HG02571 (cell line): ENCODE measurements at regions not wholly inside any gene's neighbourhood (a gene's known extent, or its start where the extent isn't known, plus 50 kb on each side); places are given as distances from the start of the nearest gene placed in this dataset.

ENCODE experiments used
- ATAC-seq: cut with Tn5 transposase; IDR thresholded peaks from one replicate; pipeline ENCODE4 v1.9.1; 2021; ENCODE audit warnings: mild to moderate bottlenecking, moderate library complexity; ENCODE audit not compliant: unreplicated experiment

DNA sequence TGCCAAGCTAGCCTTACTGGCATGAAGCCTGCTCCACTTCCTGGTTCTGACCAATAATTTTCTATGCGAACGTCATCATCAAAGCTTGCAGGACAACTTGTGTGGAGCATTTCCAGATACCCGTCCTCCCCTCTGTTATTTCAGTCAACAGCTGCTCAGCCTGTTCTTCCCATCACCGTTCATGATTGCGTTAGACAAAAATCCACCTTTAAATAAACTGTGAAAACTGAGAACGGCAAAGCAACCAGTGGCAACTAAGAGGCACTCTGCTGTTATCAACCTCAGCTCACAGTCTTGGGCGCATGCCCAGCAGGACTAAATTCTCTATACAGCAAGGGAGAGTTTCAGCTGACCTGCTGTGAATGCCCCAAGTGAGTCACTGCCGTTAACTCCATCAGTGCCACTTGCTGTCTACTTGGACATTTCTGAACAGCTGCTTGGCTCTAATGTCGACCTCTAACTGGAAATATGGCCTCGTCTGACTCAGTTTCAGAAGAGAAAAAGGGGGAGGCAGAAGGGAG lies 207.4 kb upstream of the RUNX1 start:
- no peak for ATAC-seq

GRCh38 chr21:35254765-35255138 lies 205.7 kb upstream of the RUNX1 start:
- no peak for ATAC-seq

DNA sequence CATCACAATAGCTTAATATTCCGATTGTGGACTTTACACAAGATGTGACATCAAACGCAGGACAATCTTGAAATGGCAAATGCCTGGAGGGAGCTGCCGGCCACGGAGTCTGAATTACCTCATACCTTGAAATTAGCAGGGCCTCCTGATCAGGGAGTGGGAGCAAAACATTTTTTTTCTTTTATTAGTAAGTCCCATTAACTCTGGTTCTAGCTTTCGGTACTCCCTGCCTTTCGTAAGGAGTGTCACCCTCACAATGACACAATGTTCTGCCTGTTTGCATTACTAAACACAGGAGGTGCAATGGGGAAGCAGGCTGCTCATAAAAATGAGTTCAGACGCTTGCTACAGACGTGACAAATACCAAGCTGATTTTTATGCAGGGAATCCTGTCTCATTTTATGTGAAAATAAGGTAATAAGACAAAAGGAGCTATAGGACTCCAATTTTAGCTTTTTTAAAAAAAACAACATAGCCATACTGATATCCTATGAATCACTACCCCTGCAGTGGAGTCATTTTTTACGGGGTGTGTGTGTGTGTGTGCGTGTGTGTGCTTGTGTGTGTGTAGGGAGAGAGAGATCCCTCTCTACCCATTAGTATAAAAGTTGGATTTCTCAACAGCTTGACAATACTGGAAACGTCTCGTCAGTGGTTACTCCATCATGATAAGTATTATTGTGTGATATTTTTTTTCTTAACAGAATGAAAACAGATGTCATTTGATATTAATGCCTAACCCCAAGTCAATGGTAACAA lies 205.1 kb upstream of the RUNX1 start:
- no peak for ATAC-seq

- ATAC-seq = no peak
Measured at GRCh38 chr21:35252831-35253230, 203.7 kb upstream of the RUNX1 start.

- ATAC-seq = no peak
Measured at GRCh38 chr21:35249636-35250035, 200.5 kb upstream of the RUNX1 start.

DNA sequence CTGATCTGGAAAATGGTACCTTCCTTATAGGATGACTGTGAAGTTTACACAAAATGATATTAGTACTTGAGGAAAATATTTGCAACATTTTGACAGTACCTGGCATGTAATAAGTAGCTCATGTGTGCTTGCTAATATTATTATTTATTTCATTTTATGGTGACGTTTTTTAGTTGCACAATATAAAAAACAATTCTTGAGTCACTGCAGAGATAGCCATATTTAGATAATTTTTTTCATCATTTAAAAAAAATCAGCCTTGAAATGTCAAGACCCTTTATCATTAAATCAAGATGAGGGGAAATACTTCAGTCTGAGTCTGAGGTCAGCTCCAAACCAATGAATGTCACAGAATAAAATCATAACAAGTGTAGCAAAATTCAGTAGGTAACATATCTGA lies 196.8 kb upstream of the RUNX1 start:
- ATAC-seq = no peak

DNA sequence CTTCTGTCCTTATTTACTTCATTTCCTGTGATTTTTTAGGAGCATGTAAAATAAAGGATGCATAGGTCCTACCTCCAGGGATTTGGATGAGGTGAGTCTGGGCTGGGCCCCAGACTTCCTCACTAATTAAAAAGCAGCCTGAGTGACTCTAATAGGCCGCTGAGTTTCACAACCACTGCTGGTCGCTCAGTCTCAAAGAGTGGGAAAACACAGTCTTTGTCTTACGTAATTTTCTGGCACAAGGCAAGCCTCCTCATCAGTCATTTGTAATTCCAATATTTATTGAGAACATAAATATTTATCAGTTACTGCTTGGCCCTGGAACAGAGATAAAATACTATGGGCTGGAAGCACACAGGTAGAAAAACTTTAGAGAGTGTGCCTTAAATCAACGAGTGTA lies 195.4 kb upstream of the RUNX1 start:
- ATAC-seq = no peak

DNA sequence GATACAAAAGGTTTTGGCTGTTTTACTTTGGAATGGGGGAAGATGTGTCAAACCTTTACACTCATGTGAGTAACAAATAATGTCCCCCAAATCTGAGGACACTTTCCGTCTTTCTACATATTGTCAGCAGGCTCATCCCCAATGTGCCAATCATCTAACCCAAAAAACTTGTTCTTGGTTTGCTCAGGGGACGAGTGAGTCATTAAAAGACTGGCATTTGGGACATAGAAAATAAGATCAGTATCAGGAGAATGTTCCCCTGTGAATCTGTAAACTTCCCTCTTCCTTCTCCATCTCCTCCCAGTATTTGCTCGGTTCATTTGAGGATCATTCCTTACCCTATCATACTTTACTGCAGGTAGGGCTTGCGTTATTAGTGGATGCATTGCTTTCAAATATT lies 194.1 kb upstream of the RUNX1 start:
- ATAC-seq = no peak

- ATAC-seq = no peak
Measured at GRCh38 chr21:35239811-35240219, 190.7 kb upstream of the RUNX1 start.

DNA sequence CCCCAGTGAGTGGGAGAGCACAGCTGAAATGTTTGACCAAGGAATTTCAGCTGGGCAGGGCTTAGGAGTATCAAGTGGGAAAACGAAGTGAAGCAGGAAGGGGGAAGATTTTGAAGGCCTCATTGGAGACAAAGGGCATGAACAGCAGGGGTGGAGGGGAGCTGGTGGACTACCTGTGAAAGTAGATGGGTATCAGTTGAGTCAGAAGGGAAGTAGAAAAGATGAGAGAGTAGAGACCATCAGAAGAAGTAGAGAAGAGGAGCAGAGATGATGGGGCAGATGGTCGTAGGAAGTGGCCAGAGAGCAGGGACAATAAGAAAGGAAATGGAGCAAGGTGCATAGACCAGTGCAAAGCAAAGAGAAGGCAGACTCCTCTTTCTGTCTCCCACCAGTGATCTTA lies 189.0 kb upstream of the RUNX1 start:
- no peak for ATAC-seq

GRCh38 chr21:35237287-35237686 lies 188.2 kb upstream of the RUNX1 start:
- ATAC-seq = no peak

GRCh38 chr21:35236090-35236489 lies 187.0 kb upstream of the RUNX1 start:
- ATAC-seq = no peak

DNA sequence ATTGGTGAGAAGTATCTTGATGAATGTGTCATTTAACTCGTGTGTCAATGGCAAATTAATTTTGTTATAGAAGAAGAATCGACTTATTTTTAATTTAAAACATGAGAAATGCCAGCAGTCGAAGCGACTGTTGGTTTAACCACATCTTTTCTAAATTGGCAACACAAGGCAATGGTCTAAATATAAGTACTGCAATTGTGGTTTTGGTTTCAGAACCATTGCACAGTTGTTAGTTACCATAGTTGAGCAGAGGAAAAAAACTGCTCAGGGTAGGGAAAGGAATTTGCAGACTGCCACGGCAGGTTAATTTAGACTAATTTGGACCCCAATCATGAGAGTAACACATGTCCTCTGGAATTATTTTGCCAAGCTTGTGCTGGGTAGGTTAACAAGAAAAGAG lies 185.6 kb upstream of the RUNX1 start:
- no peak for ATAC-seq

DNA sequence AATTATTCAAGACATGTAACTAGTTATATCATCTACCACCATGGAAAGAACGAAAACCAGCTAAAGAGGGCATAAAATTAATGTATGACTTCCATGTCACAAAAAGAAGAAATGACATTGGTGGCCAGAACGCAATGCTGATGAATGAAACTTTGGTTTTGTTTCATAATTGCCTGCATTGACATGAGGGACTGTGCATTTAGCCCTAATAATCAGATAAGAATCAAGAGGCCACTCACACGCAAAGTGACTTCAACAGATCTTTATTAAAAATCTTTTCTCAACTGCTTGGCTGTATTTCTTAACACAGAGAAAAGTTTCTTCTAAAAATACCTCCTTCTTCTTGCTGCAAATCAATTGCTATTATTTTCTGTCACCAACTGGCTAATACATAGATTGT lies 184.7 kb upstream of the RUNX1 start:
- ATAC-seq = no peak

GRCh38 chr21:35232545-35233176 lies 183.6 kb upstream of the RUNX1 start:
- ATAC-seq = no peak

GRCh38 chr21:35231090-35231489 lies 182.0 kb upstream of the RUNX1 start:
- ATAC-seq = no peak

DNA sequence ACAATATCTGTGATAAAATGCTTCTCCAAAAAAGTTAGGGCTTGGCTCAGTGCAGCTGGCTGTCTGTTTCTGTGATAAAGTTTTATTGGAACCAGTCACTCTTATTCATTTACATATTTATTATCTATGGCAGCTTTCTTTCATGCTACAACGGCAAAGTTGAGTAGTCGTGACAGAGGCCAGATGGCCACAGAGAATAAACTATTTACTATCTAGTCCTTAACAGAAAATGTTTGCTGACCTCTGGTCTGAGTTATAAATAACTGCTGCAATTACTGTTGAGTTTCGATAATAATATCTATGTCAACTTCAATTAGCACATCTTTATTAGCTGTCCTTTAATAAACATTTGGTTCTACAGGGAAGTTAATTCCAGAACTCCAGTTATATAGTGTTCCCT lies 180.2 kb upstream of the RUNX1 start:
- ATAC-seq = no peak

DNA sequence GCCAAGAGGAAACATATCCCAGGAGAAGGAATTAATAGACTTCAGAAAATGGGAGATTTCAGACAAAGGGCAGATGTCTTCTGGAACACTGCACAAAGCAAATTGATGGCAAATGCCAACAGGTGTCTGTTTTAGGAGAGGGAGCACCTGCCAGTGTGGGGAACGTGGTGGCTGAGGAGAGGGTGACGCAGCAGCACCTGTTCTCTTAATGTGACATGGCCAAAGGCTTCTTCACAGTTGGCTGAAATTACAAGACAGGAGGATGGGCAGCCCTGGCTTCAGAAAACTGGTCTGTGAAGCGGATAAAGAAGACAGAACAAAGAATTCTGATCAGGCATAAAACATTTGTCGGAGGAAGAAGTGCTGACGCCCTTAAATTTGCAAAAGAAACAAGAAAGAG lies 178.7 kb upstream of the RUNX1 start:
- ATAC-seq = peak; percentile 42

GRCh38 chr21:35226968-35227744 lies 178.1 kb upstream of the RUNX1 start:
- peak; percentile 72 for ATAC-seq

- ATAC-seq = no peak
Measured at GRCh38 chr21:35226328-35226727, 177.2 kb upstream of the RUNX1 start.

GRCh38 chr21:35225573-35225972 lies 176.5 kb upstream of the RUNX1 start:
- no peak for ATAC-seq
